ENCODE measurements at regions not wholly inside any gene's neighbourhood (a gene's known extent, or its start where the extent isn't known, plus 50 kb on each side); places are given as distances from the start of the nearest gene placed in this dataset.

DNA sequence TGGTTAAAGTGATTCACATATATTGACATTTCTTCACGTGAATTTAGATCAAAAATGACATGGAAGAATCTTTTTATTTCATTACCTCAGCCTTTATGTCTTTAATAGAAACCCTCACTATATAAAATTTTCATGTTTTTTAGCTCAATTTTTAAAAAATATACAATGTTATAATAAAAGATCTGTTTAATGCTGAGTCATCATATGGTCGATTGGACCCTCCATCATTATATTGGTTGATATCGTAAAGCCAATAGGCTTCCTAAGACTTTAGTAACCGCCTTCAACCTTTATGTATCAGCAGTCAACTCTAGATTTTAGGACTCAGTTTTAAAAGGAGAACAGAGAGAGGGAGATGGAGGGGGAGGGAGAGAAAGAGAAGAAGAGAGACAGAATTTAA is 162.3 kb upstream of the FERD3L start:
- no peak for TF ChIP-seq TCF12 (IDR thresholded peaks at IDR 0.05; ENCODE audit: low read depth)
- no peak for TF ChIP-seq CEBPB (IDR thresholded peaks at IDR 0.05)
- TF ChIP-seq EP300 (IDR thresholded peaks at IDR 0.05; ENCODE audit: borderline replicate concordance), result no peak
- TF ChIP-seq, protein P1, sequence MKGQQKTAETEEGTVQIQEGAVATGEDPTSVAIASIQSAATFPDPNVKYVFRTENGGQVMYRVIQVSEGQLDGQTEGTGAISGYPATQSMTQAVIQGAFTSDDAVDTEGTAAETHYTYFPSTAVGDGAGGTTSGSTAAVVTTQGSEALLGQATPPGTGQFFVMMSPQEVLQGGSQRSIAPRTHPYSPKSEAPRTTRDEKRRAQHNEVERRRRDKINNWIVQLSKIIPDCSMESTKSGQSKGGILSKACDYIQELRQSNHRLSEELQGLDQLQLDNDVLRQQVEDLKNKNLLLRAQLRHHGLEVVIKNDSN (IDR thresholded peaks at IDR 0.05), result no peak
- TF ChIP-seq, protein P2, sequence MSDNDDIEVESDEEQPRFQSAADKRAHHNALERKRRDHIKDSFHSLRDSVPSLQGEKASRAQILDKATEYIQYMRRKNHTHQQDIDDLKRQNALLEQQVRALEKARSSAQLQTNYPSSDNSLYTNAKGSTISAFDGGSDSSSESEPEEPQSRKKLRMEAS (IDR thresholded peaks at IDR 0.05), result no peak
- TF ChIP-seq EGR1 (IDR thresholded peaks at IDR 0.05), result no peak
- TF ChIP-seq YY1 (IDR thresholded peaks at IDR 0.05; ENCODE audit: low read depth), result no peak
- TF ChIP-seq CREB1 (IDR thresholded peaks at IDR 0.05; ENCODE audit: low read depth), result no peak
- TF ChIP-seq, protein P3, sequence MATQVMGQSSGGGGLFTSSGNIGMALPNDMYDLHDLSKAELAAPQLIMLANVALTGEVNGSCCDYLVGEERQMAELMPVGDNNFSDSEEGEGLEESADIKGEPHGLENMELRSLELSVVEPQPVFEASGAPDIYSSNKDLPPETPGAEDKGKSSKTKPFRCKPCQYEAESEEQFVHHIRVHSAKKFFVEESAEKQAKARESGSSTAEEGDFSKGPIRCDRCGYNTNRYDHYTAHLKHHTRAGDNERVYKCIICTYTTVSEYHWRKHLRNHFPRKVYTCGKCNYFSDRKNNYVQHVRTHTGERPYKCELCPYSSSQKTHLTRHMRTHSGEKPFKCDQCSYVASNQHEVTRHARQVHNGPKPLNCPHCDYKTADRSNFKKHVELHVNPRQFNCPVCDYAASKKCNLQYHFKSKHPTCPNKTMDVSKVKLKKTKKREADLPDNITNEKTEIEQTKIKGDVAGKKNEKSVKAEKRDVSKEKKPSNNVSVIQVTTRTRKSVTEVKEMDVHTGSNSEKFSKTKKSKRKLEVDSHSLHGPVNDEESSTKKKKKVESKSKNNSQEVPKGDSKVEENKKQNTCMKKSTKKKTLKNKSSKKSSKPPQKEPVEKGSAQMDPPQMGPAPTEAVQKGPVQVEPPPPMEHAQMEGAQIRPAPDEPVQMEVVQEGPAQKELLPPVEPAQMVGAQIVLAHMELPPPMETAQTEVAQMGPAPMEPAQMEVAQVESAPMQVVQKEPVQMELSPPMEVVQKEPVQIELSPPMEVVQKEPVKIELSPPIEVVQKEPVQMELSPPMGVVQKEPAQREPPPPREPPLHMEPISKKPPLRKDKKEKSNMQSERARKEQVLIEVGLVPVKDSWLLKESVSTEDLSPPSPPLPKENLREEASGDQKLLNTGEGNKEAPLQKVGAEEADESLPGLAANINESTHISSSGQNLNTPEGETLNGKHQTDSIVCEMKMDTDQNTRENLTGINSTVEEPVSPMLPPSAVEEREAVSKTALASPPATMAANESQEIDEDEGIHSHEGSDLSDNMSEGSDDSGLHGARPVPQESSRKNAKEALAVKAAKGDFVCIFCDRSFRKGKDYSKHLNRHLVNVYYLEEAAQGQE (IDR thresholded peaks at IDR 0.05; ENCODE audit: low read depth), result no peak
- TF ChIP-seq TAF1 (IDR thresholded peaks at IDR 0.05; ENCODE audit: low read depth), result no peak
- no peak for TF ChIP-seq NFIC (IDR thresholded peaks at IDR 0.05)
- TF ChIP-seq ZBTB7A (IDR thresholded peaks at IDR 0.05; ENCODE audit: low read depth), result no peak
- no peak for TF ChIP-seq RAD21 (IDR thresholded peaks at IDR 0.05; ENCODE audit: low read depth)

DNA sequence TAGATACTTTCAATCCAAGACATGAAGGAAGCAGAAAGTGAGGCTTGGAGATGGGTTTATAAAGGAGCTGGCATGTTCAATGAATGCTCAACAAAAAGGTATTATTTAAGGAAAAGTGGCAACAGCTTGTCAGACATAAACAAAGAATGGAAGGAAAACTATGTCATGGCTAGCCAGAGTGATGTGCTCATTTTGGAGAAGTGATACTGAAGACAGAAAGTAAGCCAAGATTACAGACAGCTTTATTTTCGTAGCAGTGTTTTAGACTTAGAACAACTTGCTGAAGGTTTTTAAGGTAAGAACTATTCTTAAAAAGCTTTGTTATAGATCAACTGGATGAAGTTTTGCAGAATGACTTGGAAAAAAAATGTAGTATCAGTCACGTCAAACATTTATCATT is 160.5 kb upstream of the FERD3L start:
- no peak for TF ChIP-seq ZBTB7A (IDR thresholded peaks at IDR 0.05; ENCODE audit: low read depth)
- TF ChIP-seq, protein P1 (IDR thresholded peaks at IDR 0.05), result no peak
- TF ChIP-seq RAD21 (IDR thresholded peaks at IDR 0.05; ENCODE audit: low read depth), result no peak
- TF ChIP-seq, protein P3 (IDR thresholded peaks at IDR 0.05; ENCODE audit: low read depth), result no peak
- TF ChIP-seq TCF12 (IDR thresholded peaks at IDR 0.05; ENCODE audit: low read depth), result no peak
- no peak for TF ChIP-seq TEAD4 (IDR thresholded peaks at IDR 0.05)
- no peak for TF ChIP-seq CEBPB (IDR thresholded peaks at IDR 0.05)
- TF ChIP-seq FOXM1 (IDR thresholded peaks at IDR 0.05; ENCODE audit: borderline replicate concordance, low read depth), result no peak
- no peak for TF ChIP-seq NFIC (IDR thresholded peaks at IDR 0.05)
- no peak for TF ChIP-seq CREB1 (IDR thresholded peaks at IDR 0.05; ENCODE audit: low read depth)
- no peak for TF ChIP-seq YY1 (IDR thresholded peaks at IDR 0.05; ENCODE audit: low read depth)
- no peak for TF ChIP-seq EP300 (IDR thresholded peaks at IDR 0.05; ENCODE audit: borderline replicate concordance)
- TF ChIP-seq TAF1 (IDR thresholded peaks at IDR 0.05; ENCODE audit: low read depth), result no peak
- TF ChIP-seq EGR1 (IDR thresholded peaks at IDR 0.05), result no peak
- TF ChIP-seq, protein P2 (IDR thresholded peaks at IDR 0.05), result no peak

DNA sequence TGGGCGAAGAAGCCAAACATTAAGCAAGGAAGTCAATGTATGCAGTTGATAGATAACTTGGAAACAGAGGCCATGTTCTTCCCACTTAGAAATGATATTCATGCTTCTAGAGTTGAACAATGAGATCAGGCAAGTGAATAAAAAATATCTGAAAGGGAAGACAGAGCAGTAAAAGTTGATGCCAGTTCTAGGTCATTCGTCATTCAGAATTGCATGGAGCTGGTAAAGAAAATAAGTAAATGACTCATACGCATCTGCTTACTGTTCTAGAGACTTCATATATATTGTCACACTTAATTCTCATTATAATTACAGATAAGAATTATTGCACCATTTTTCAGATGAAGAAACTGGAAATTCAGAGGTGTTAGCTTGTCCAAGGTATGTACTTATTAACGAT is 158.9 kb upstream of the FERD3L start:
- TF ChIP-seq CREB1 (IDR thresholded peaks at IDR 0.05; ENCODE audit: low read depth), result no peak
- TF ChIP-seq NFIC (IDR thresholded peaks at IDR 0.05), result no peak
- TF ChIP-seq, protein P1 (IDR thresholded peaks at IDR 0.05), result no peak
- no peak for TF ChIP-seq CEBPB (IDR thresholded peaks at IDR 0.05)
- no peak for TF ChIP-seq TAF1 (IDR thresholded peaks at IDR 0.05; ENCODE audit: low read depth)
- no peak for TF ChIP-seq YY1 (IDR thresholded peaks at IDR 0.05; ENCODE audit: low read depth)
- TF ChIP-seq, protein P3 (IDR thresholded peaks at IDR 0.05; ENCODE audit: low read depth), result no peak
- no peak for TF ChIP-seq EGR1 (IDR thresholded peaks at IDR 0.05)
- TF ChIP-seq, protein P2 (IDR thresholded peaks at IDR 0.05), result no peak
- TF ChIP-seq EP300 (IDR thresholded peaks at IDR 0.05; ENCODE audit: borderline replicate concordance), result no peak
- no peak for TF ChIP-seq ZBTB7A (IDR thresholded peaks at IDR 0.05; ENCODE audit: low read depth)
- no peak for TF ChIP-seq TCF12 (IDR thresholded peaks at IDR 0.05; ENCODE audit: low read depth)
- TF ChIP-seq RAD21 (IDR thresholded peaks at IDR 0.05; ENCODE audit: low read depth), result no peak
- no peak for TF ChIP-seq TEAD4 (IDR thresholded peaks at IDR 0.05)
- TF ChIP-seq FOXM1 (IDR thresholded peaks at IDR 0.05; ENCODE audit: borderline replicate concordance, low read depth), result no peak

Data from Ishikawa (cell line).